ENCODE measurements at regions not wholly inside any gene's neighbourhood (a gene's known extent, or its start where the extent isn't known, plus 50 kb on each side); places are given as distances from the start of the nearest gene placed in this dataset.

DNA sequence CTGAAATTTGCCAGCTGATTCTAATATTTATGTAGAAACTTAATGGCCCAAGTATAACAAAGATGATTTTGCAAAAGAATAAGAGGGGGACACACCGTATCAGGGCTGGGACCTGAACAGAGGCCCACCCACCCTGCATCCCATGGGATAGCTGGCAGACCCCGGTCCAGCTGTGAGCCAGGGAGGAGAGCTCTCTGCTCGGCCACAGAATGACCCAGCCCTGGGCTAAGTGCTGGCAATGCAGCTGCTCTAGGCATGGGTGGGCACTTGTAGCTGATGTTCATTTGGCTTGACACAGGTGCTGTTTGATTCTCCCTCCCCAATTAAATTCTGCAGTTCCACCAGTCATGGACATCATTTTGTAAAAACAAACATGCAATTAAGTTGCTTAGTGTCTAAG lies 522.8 kb upstream of the RAB6C start:
- no peak for TF ChIP-seq POLR2A (IDR thresholded peaks at IDR 0.05)
- TF ChIP-seq, protein P1, sequence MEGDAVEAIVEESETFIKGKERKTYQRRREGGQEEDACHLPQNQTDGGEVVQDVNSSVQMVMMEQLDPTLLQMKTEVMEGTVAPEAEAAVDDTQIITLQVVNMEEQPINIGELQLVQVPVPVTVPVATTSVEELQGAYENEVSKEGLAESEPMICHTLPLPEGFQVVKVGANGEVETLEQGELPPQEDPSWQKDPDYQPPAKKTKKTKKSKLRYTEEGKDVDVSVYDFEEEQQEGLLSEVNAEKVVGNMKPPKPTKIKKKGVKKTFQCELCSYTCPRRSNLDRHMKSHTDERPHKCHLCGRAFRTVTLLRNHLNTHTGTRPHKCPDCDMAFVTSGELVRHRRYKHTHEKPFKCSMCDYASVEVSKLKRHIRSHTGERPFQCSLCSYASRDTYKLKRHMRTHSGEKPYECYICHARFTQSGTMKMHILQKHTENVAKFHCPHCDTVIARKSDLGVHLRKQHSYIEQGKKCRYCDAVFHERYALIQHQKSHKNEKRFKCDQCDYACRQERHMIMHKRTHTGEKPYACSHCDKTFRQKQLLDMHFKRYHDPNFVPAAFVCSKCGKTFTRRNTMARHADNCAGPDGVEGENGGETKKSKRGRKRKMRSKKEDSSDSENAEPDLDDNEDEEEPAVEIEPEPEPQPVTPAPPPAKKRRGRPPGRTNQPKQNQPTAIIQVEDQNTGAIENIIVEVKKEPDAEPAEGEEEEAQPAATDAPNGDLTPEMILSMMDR (IDR thresholded peaks at IDR 0.05) = no peak

Data from right lobe of liver (tissue), 4 donors.